RCC 7860 (cell line): ENCODE measurements at regions not wholly inside any gene's neighbourhood (a gene's known extent, or its start where the extent isn't known, plus 50 kb on each side); places are given as distances from the start of the nearest gene placed in this dataset.

Source experiments
- DNase-seq: peaks from one replicate; pipeline ENCODE4 v3.0.0-alpha.2; 2015; ENCODE audit warnings: low spot score
- FAIRE-seq: peaks from 2 replicates; lab custom pipeline; 2012; peaks lifted over from hg19 to GRCh38; lab: Jason Lieb, UNC

GRCh38 chr2:163281717-163282116, 443.1 kb upstream of the KCNH7 start:
- FAIRE-seq (no peak), DNase-seq (no peak)

DNA sequence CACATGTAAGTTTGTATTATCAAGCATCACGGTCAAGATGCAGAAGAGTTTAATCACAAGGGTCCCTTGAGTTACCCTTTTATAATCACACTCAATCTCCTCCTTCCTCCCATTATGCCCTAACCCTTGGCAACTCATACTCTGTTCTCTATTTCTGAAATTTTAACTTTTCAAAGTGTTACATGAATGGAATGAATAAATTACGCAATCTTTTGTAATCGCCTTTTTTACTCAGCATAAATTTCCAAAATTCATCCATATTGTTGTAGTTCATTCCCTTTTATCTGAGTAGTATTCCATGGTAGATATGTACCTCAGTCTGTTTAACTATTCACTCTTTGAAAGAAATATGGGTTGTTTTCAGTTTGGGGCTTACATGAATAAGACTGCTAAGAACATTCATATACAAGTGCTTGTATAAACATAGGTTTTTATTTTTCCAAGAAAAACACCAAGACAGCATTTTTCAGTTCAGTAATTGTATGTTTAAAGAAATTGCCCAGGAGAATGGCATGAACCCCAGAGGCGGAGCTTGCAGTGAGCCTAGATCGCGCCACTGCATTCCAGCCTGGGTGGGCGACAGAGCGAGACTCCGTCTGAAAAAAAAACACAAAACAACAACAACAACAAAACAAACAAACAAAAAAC, 430.9 kb upstream of the KCNH7 start:
- DNase-seq: no peak
- FAIRE-seq: no peak

DNA sequence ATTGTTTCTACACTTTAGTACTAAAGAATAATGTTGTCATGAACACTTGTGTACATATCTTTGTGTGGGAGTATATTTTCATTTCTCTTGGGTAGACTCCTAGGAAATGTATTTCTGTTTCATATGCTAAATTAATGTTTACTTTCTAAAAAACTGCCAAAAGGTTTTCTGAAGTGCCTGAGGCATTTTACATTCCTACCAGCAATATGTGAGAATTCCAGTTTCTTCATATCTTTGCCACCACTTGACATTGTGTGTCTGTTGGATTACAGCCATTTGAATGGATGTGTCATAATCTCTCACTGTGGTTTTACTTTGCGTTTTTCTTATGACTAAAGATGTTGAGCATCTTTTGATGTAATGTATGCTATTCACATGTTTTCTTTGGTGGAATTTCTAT, 428.2 kb upstream of the KCNH7 start:
- FAIRE-seq (peak; percentile 96), DNase-seq (peak; percentile 86)

DNA sequence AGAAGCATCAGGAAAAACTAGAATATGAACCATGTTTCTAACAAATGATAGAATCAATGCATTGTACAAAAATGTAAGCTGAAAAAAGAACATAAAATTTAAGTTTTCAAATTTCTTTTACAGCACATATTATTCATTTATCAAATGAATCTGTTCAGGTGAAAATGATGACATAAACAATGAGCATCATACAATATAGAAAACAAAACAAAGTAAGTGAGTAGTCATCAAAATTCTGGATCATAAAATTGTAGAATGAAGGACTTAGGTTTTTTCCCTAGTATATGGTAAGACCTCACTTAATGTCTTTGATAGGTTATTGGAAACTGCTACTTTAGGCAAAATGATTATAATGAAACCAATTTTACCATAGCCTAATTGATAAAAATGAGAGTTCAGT, 427.0 kb upstream of the KCNH7 start:
- no peak for DNase-seq
- FAIRE-seq: no peak

DNA sequence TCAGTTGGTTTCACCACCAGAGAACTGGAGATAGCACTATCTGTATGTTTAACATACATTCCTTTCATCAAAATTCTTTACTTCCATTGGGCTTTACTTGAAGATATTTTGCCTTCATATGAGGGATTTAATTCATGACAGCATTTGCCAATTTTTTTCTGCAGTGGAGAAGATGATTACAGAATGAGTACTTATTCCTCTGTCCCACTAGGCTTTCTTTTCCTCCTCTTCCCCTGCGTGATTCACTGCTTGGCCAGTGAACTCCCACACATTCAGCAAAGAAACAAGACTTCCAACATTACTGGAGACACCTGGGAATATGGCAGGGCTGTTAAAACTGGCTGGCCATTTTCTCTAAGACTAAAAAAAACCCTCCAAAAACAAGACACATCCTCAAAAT, 425.8 kb upstream of the KCNH7 start:
- DNase-seq (peak; percentile 70), FAIRE-seq (no peak)

DNA sequence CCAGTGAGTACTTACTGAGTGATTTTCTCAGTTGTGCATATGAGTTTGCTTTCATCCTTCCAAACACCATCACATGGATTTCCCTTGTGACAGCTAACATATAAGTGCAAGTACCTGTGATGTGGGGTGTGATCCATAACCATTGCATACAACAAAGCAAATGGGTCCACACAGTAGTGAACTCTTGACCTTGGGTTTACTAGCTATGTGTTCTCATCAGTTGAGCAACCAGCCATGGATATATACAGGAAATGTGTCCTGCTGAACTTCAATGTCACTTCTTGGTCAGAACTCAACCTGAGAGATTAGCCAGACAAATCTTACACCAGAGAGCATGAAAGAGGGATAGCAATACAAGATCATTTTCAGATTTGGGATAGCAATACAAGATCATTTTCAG, 420.9 kb upstream of the KCNH7 start:
- FAIRE-seq (no peak), DNase-seq (no peak)

DNA sequence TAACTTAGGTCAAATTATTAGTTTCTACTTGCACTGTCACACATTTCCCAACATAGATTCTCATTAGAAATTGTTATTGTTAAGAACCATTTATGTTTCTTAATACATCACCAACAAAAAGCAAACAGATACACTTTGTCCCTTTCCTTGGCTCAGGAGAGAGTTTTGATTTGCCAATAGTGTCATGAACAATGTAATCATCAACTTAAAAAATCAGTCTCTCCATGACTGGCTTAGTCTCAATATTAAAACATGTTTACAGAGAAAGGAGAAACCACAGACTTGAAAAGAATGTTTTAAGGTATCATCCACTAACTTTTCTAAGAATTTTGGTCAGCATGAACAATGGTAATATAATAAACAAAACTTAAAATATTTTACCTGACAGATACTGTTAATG, 416.5 kb upstream of the KCNH7 start:
- no peak for DNase-seq
- no peak for FAIRE-seq

DNA sequence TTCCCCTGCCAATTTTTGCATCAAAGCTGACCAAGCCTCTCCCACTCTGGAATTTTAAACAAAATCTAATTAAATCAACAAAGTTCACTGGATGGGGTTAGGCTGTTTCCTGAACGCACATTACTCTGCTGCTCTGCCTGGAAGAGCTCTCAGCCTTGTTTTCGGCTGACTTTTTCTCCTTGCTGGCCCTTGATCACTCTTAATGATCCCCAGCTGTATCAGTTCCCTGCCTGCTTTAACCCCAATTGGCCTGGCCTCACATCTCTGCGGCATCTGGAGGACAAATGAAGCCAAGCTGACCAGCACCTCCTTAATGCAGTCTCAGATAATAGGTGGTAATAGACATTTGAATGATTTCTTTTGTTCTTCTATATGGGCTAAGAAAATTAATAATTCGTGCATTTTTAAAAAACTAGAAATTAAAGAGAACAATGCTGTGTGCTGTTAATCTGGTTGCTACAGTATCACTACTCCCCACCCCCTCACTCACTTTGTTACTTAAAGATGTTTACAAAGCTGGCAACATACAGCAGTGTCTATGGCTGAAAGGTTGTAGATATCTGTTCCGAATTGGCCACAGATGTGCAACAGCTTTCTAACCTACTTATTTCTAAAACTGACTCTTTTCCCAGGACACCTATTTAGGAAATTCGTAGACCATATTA, 415.2 kb upstream of the KCNH7 start:
- DNase-seq (no peak), FAIRE-seq (no peak)

DNA sequence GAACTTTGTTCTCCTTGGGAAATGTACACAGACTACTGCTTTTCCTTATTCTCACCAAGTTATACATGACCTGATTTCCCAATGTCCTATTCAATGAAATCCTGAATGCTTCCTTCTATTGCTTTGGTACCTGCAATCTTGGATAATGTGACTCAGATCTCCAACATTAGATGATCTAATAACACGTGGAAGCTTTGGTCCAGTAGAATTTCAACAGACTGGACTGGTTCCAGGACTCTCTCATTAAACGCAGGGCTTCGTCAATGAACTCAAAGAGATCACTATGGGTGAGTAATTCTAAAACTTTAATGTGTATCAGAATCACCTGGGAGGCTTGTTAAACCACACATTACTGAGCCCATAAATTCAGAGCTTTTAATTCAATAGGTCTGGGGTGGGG, 413.6 kb upstream of the KCNH7 start:
- DNase-seq (no peak), FAIRE-seq (no peak)

- FAIRE-seq: no peak
- no peak for DNase-seq
These were observed 410.0 kb upstream of the KCNH7 start for GRCh38 chr2:163248376-163249253.

GRCh38 chr2:163247847-163248220, 409.3 kb upstream of the KCNH7 start:
- FAIRE-seq (no peak), DNase-seq (no peak)

DNA sequence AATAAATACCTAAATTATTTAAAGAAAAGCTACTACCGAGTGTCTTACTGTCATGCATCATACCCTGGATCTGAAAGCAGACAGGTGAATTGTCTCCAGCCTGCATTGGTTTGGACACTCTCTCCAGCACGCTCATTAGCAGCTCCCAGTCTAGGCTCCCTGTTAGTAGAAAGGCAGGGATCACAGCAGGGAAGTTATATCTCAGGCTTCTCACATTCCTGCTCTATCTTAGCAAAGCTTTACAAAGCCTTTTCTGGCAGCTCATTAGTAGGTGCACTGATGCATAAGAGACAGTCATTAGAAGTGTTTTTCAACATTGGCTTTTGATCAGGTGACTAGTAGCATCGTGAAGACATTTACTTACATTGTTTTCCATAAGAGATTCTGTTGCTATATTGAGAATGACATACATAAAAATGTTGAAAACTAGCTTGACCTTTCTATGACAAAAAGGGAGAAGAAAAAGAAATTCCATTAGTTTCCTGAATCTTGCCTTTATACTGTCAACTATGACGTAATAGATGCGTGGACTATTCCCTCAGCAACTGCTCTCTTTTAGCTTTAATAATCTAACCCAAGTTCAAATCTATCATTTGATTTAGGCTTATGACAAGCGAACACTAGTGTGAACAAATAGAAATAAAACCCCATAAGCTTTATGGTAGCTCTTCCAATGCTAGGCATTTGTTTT, 408.7 kb upstream of the KCNH7 start:
- DNase-seq (no peak), FAIRE-seq (no peak)

DNA sequence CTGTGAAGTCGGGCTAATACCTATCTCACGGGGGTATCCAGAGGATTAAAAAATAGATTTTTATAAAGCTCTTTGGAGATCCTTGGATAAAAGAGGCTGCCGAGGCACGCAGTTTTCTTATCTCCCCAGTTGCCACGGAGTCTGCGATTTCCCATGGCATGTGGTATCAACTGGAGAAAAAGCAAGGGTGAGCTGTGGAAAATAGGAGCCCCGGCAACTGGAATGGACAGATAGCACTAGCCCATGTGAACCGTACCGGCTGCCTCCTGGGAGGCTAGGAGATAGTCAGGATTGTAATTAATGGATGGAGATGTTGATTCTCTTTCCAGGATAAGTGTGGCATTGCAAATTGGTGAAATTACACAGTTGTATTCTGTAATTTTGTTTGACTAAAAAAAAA, 407.6 kb upstream of the KCNH7 start:
- DNase-seq (no peak), FAIRE-seq (no peak)

DNA sequence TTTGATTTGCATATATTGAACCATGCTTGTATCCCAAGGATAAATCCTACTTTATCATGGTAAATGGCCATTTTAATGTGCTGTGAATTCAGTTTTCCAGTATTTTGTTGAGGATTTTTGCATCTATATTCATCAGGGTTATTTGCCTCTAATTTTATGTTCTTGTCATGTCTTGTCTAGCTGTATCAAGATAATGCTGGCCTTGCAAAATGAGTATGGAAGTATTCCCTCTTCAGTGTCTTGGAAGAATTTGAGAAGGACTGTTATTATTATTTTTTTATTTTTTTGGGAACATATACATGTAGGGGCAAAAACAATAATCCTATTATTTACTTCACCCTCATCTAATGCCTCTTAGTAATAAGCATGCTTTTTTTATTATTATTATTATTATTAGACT, 398.0 kb upstream of the KCNH7 start:
- DNase-seq (no peak), FAIRE-seq (no peak)

GRCh38 chr2:163231666-163232065, 393.1 kb upstream of the KCNH7 start:
- DNase-seq (no peak), FAIRE-seq (no peak)

DNA sequence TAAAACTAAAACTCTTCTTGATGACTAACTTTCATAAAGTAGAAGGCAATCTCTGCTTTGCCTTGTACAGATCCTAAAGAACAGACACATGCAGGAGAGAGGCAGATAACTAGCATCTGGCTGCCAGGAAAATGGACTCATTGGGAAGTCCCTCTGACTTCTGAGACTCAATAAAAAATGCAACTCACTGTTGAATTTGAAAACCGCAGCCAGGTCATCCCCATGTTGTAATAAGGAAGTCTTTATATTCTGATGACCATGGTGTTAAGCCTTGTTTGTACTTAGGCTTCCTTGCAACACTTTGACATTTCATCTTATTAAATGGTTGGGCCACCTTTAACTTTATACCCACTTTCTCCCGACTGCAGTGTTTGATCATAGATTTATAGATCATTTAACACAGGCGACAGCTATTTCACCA, 375.1 kb upstream of the KCNH7 start:
- FAIRE-seq (peak; percentile 89), DNase-seq (peak; percentile 87)

DNA sequence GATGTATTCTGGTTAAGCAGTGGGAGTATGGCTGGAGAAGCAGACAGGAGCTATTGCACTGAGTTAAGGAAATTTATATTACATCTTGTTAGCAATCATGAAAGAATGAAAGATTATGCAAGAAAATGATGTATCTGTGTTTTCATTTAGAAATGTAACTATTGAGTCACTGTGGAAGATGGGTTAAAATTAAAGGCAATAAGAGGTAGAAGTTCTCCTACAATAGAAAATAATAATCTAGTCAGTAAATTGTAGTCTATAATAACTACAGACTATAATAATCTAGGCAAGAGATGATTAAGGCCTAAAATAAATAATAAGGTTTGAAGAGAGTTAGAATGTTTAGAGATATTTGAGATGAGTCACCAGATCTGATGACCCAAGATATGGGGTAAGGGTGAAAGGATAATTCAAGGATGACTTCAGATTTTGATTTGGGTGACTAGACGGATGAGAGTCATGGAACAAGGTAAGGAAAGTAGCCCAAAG, 371.9 kb upstream of the KCNH7 start:
- FAIRE-seq (peak; percentile 90), DNase-seq (peak; percentile 86)

- peak; percentile 95 for FAIRE-seq
- DNase-seq: peak; percentile 88
These were observed 369.3 kb upstream of the KCNH7 start for GRCh38 chr2:163207693-163208370.

GRCh38 chr2:163205589-163206254, 367.2 kb upstream of the KCNH7 start:
- DNase-seq (peak; percentile 31), FAIRE-seq (no peak)

DNA sequence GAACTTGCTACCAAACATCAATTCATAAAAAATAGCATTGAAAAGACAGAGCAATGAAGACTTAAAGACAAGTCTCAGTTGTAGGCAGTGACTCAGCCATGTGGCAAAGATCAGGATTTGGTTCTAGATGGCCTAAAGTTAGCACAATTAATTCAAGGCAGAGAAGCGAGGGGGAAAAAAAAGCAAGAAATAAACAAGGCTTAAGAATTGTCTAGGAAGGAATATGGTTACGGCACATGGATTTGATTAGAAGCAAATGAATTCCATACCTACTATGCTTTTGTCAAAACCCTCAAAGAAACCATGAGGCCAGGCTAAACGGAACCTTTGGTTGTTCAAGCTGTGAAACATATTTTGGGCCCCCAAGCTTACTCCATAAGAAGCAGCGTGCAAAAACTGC, 362.2 kb upstream of the KCNH7 start:
- DNase-seq (no peak), FAIRE-seq (no peak)
